ENCODE measurements at regions not wholly inside any gene's neighbourhood (a gene's known extent, or its start where the extent isn't known, plus 50 kb on each side); places are given as distances from the start of the nearest gene placed in this dataset.
A peak's percentile ranks its signal among the peaks of the same experiment; 100 is the strongest.

DNA sequence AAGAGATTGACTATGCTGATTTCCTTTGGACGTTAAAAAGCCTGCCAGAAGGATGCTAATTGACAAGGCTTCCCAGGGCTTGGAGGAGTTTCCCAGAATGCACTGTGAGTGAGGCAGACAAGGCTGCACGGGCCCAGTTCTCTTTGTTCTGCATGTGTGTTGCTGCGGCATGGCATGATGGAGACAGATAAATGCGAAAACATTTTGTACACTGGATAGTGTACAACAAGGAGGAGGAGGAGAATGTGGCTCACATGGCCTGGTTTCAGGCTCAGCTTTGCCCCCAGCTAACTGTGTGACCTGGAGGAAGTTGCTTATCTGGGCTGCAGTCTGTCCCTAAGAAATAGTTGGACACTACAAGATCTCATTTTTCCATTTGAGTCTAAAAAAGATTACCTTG is 135.5 kb upstream of the CPEB4 start:
- 6% methylated on average over 4 of the region's 4 CpGs for WGBS (ENCODE audit: insufficient coverage, low coverage, missing lambda C conversion rate)
- TF ChIP-seq KLF13 (tag; IDR thresholded peaks at IDR 0.05; ENCODE audit: borderline replicate concordance, low read depth): no peak
- peak; percentile 68; the same call in 1 of the 2 replicates for TF ChIP-seq ZNF143 (CRISPR knock-in tag; IDR thresholded peaks at IDR 0.05)
- peak; percentile 51; the same call in 1 of the 2 replicates for TF ChIP-seq SMAD4 (CRISPR knock-in tag; conservative IDR thresholded peaks at IDR 0.05)
- TF ChIP-seq KAT7 (CRISPR knock-in tag; IDR thresholded peaks at IDR 0.05; ENCODE audit: borderline replicate concordance): no peak
- no peak for TF ChIP-seq RBBP5 (IDR thresholded peaks at IDR 0.05; ENCODE audit: borderline replicate concordance, insufficient read depth, low read length, poor library complexity, severe bottlenecking)
- 0 out of 2 replicates have a peak, but pooled peaks have one; percentile 27 for TF ChIP-seq ZNF644 (tag; IDR thresholded peaks at IDR 0.05; ENCODE audit: low read depth)
- TF ChIP-seq ERF (CRISPR knock-in tag; IDR thresholded peaks at IDR 0.05): no peak
- TF ChIP-seq, protein P1, sequence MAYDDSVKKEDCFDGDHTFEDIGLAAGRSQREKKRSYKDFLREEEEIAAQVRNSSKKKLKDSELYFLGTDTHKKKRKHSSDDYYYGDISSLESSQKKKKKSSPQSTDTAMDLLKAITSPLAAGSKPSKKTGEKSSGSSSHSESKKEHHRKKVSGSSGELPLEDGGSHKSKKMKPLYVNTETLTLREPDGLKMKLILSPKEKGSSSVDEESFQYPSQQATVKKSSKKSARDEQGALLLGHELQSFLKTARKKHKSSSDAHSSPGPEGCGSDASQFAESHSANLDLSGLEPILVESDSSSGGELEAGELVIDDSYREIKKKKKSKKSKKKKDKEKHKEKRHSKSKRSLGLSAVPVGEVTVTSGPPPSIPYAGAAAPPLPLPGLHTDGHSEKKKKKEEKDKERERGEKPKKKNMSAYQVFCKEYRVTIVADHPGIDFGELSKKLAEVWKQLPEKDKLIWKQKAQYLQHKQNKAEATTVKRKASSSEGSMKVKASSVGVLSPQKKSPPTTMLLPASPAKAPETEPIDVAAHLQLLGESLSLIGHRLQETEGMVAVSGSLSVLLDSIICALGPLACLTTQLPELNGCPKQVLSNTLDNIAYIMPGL (CRISPR knock-in tag; IDR thresholded peaks at IDR 0.05): no peak
- no peak for TF ChIP-seq NCOA4 (IDR thresholded peaks at IDR 0.05; ENCODE audit: partially characterized antibody)
- no peak for TF ChIP-seq NR2C1 (IDR thresholded peaks at IDR 0.05)
- peak; percentile 47 for TF ChIP-seq NR2C1 (tag; IDR thresholded peaks at IDR 0.05)
- TF ChIP-seq EP300 (IDR thresholded peaks at IDR 0.05; ENCODE audit: low read length): no peak
- TF ChIP-seq RCOR1 (IDR thresholded peaks at IDR 0.05; ENCODE audit: borderline replicate concordance in 1 of 2, low read depth in 2 of 2, low read length in 2 of 2): peak in 1 of 2 experiments; percentile 75; a peak in 1 of 4 replicates
- TF ChIP-seq ZBTB17 (CRISPR knock-in tag; IDR thresholded peaks at IDR 0.05): 0 out of 2 replicates have a peak, but pooled peaks have one; percentile 38
- TF ChIP-seq CBFA2T2 (conservative IDR thresholded peaks at IDR 0.05): peak; percentile 28
- TF ChIP-seq TCF3 (CRISPR knock-in tag; IDR thresholded peaks at IDR 0.05): peak; percentile 44
- no peak for TF ChIP-seq SETDB1 (IDR thresholded peaks at IDR 0.05; ENCODE audit: low read length)

More for the DNA sequence above, 135.5 kb upstream of the CPEB4 start:
- Histone ChIP-seq H3K79me2 (ENCODE audit: control insufficient read depth, insufficient read depth, low read length) (no peaks in the 10 kb centered on the region), H3K4me3 (no peak overlapping the region), H3K27ac (ENCODE audit: extremely low read depth, low read depth, low read length) (no peak overlapping the region), H2AFZ (ENCODE audit: low read depth, low read length) (no peak overlapping the region; the same call in 1 of the 2 replicates), H3K4me1 (replicated peaks in 1 of 2; ENCODE audit: control insufficient read depth in 2 of 2, insufficient read depth in 2 of 2, low read length in 2 of 2) (peaks cover 5 to 11% of the 10 kb centered on the region in 2 experiments; a peak in 3 of 5 replicates), H3K9me1 (ENCODE audit: control insufficient read depth, insufficient read depth, low read length) (no peaks in the 10 kb centered on the region), H3K27me3 (ENCODE audit: control insufficient read depth in 2 of 2, insufficient read depth in 2 of 2, low read length in 2 of 2) (no peaks in the 10 kb centered on the region), H3K36me3 (ENCODE audit: control insufficient read depth, insufficient read depth, low read length) (no peaks in the 10 kb centered on the region), H3K9me3 (replicated peaks; ENCODE audit: control insufficient read depth, insufficient read depth, low read depth, low read length) (no peaks in the 10 kb centered on the region), H3K9ac (ENCODE audit: insufficient read depth in 1 of 2, low read depth in 2 of 2, low read length in 2 of 2) (no peak overlapping the region), H4K20me1 (replicated peaks; ENCODE audit: control insufficient read depth, insufficient read depth, low read length) (no peaks in the 10 kb centered on the region), H3K4me2 (ENCODE audit: insufficient read depth, low read length) (no peak overlapping the region)
- ChIA-PET CTCF (ENCODE audit: low intra/inter-chr PET ratio) (no interaction called here), POLR2A (interaction anchor here (1.1 to 1.8 kb wide), 4 partner anchors 10 to 38 kb away, joined by 3 to 11 read pairs (median 5); no protein-coding TSS in a partner anchor)
- ATAC-seq (peak; percentile 52), FAIRE-seq (peak; percentile 72), DNase-seq (ENCODE audit: extremely low read depth in 1 of 4, low spot score in 3 of 4) (peak in 2 of 4 experiments; percentile 25 to 55)
- intact Hi-C loops (cut with micrococcal nuclease): no loop called here
- BruUV-seq (replicated peaks): no TSS peak
- in situ Hi-C loops (cut with MboI): no loop called here

Measured in K562 (cell line).